ENCODE measurements at regions not wholly inside any gene's neighbourhood (a gene's known extent, or its start where the extent isn't known, plus 50 kb on each side); places are given as distances from the start of the nearest gene placed in this dataset.

GRCh38 chr15:98076021-98076816 lies 115.7 kb downstream of the ARRDC4 start:
- Histone ChIP-seq H3K4me2 (ENCODE audit: low read length) (no peak overlapping the region), H3K79me2 (ENCODE audit: insufficient read depth, low read length) (no peaks in the 10 kb centered on the region), H4K20me1 (ENCODE audit: insufficient read depth) (no peaks in the 10 kb centered on the region), H3K4me1 (ENCODE audit: control insufficient read depth in 1 of 2, insufficient read depth in 2 of 2, low read length in 2 of 2) (peaks cover 0 to 7% of the 10 kb centered on the region in 2 experiments; a peak in 1 of 4 replicates), H3K9me2 (ENCODE audit: insufficient read depth) (no peaks in the 10 kb centered on the region), H3K27me3 (ENCODE audit: insufficient read depth, low read length) (0 out of 2 replicates have a peak, but pooled peaks cover 5% of the 10 kb centered on the region), H3K27ac (ENCODE audit: low read depth, low read length) (no peak overlapping the region), H3K9me3 (ENCODE audit: control insufficient read depth in 1 of 2, insufficient read depth in 1 of 2, low read depth in 1 of 2, low read length in 2 of 2) (no peaks in the 10 kb centered on the region), H2AFZ (ENCODE audit: low read depth, low read length, poor library complexity, severe bottlenecking) (no peak overlapping the region), H3K9ac (ENCODE audit: low read length) (no peak overlapping the region), H3K36me3 (ENCODE audit: control insufficient read depth in 1 of 2, insufficient read depth in 2 of 2, low read length in 2 of 2) (no peaks in the 10 kb centered on the region), H3K4me3 (replicated peaks in 1 of 2; ENCODE audit: low read depth in 1 of 2, low read length in 2 of 2) (no peak overlapping the region)
- no TSS peak for BruUV-seq (replicated peaks)
- ChIA-PET POLR2A (no interaction called here), CTCF (no interaction called here), RAD21 (ENCODE audit: low non-redundant PET in 1 of 2, low total read pairs in 2 of 2, uncharacterized antibody in 2 of 2, unreplicated experiment in 2 of 2) (no interaction called here)
- no peak for DNase-seq (ENCODE audit: low read depth, low spot score)
- TF ChIP-seq SP1 (IDR thresholded peaks at IDR 0.05; ENCODE audit: low read depth) (no peak), ELF1 (IDR thresholded peaks at IDR 0.05; ENCODE audit: borderline replicate concordance, low read depth) (no peak), RAD21 (IDR thresholded peaks at IDR 0.05; ENCODE audit: low read depth) (no peak), POLR2AphosphoS5 (IDR thresholded peaks at IDR 0.05; ENCODE audit: low read depth, low read length) (no peak), EZH2 (IDR thresholded peaks at IDR 0.05) (no peak), EGR1 (IDR thresholded peaks at IDR 0.05; ENCODE audit: low read depth) (no peak), ZFX (IDR thresholded peaks at IDR 0.05) (no peak), POLR2A (IDR thresholded peaks at IDR 0.05; ENCODE audit: borderline replicate concordance, extremely low read depth, insufficient read depth, insufficient read length) (no peak), MAX (IDR thresholded peaks at IDR 0.05) (no peak), FOSL1 (IDR thresholded peaks at IDR 0.05; ENCODE audit: low read depth) (no peak)
- intact Hi-C loops (cut with micrococcal nuclease): no loop called here
- ATAC-seq: no peak

GRCh38 chr15:98077186-98077585 lies 116.7 kb downstream of the ARRDC4 start:
- no peaks in the 10 kb centered on the region for H3K79me2 ChIP-seq (ENCODE audit: insufficient read depth, low read length)
- ATAC-seq: no peak
- POLR2A ChIA-PET: no interaction called here
- no TSS peak for BruUV-seq (replicated peaks)
- H3K4me2 ChIP-seq (ENCODE audit: low read length): no peak overlapping the region
- no peak for DNase-seq (ENCODE audit: low read depth, low spot score)
- no peaks in the 10 kb centered on the region for H3K9me3 ChIP-seq (ENCODE audit: control insufficient read depth in 1 of 2, insufficient read depth in 1 of 2, low read depth in 1 of 2, low read length in 2 of 2)
- H3K36me3 ChIP-seq (ENCODE audit: control insufficient read depth in 1 of 2, insufficient read depth in 2 of 2, low read length in 2 of 2): no peaks in the 10 kb centered on the region
- H3K4me1 ChIP-seq (ENCODE audit: control insufficient read depth in 1 of 2, insufficient read depth in 2 of 2, low read length in 2 of 2): peaks cover 0 to 7% of the 10 kb centered on the region in 2 experiments; a peak in 1 of 4 replicates
- CTCF ChIA-PET: no interaction called here
- H3K9me2 ChIP-seq (ENCODE audit: insufficient read depth): no peaks in the 10 kb centered on the region
- H2AFZ ChIP-seq (ENCODE audit: low read depth, low read length, poor library complexity, severe bottlenecking): no peak overlapping the region
- intact Hi-C loops (cut with micrococcal nuclease): no loop called here
- H3K4me3 ChIP-seq (replicated peaks in 1 of 2; ENCODE audit: low read depth in 1 of 2, low read length in 2 of 2): no peak overlapping the region
- RAD21 ChIA-PET (ENCODE audit: low non-redundant PET in 1 of 2, low total read pairs in 2 of 2, uncharacterized antibody in 2 of 2, unreplicated experiment in 2 of 2): no interaction called here
- no peaks in the 10 kb centered on the region for H4K20me1 ChIP-seq (ENCODE audit: insufficient read depth)
- no peak overlapping the region for H3K27ac ChIP-seq (ENCODE audit: low read depth, low read length)
- 0 out of 2 replicates have a peak, but pooled peaks cover 5% of the 10 kb centered on the region for H3K27me3 ChIP-seq (ENCODE audit: insufficient read depth, low read length)
- H3K9ac ChIP-seq (ENCODE audit: low read length): no peak overlapping the region
- no peak for TF ChIP-seq CTCF (IDR thresholded peaks at IDR 0.05 in 2 of 3, conservative IDR thresholded peaks at IDR 0.05 in 1 of 3; ENCODE audit: borderline replicate concordance in 1 of 3, insufficient read depth in 1 of 3, low read depth in 2 of 3, low read length in 2 of 3)
- no peak for TF ChIP-seq YY1 (IDR thresholded peaks at IDR 0.05; ENCODE audit: extremely low read depth, insufficient replicate concordance, low read depth, low read length)
- TF ChIP-seq MAX (IDR thresholded peaks at IDR 0.05): no peak; the same call in 1 of the 2 replicates
- TF ChIP-seq SRF (IDR thresholded peaks at IDR 0.05; ENCODE audit: low read depth): no peak
- TF ChIP-seq ATF3 (IDR thresholded peaks at IDR 0.05): no peak
- no peak for TF ChIP-seq REST (IDR thresholded peaks at IDR 0.05; ENCODE audit: low read depth)
